ENCODE measurements at regions not wholly inside any gene's neighbourhood (a gene's known extent, or its start where the extent isn't known, plus 50 kb on each side); places are given as distances from the start of the nearest gene placed in this dataset.

DNA sequence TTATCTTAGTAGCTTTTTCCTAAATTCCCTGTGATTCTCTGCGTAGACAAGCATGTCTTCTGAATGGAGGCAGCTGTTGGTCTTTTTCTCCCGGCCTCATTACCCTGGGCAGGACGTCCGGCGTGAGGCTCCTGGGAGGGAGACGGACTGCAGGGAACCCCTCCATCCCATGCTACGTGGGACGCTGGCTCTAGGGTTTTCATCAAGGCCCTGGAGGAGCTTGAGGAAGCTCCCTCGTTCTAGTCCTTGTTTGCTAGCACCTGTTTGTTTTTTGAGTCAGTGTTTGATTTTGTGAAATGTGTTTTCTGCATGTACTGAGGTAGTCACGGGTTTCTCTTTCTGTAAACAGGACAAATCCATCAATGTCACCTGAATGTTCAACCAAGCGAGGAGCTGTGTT is 99.3 kb upstream of the TMEM18 start:
- no peak for TF ChIP-seq CTCF (conservative IDR thresholded peaks at IDR 0.05)
- peak overlapping the region; percentile 51 for H3K27ac ChIP-seq

- TF ChIP-seq CTCF (conservative IDR thresholded peaks at IDR 0.05) = no peak
- H3K27ac ChIP-seq = peak overlapping the region; percentile 51
Measured at GRCh38 chr2:776038-776437, 98.8 kb upstream of the TMEM18 start.

GRCh38 chr2:774436-774835 is 97.2 kb upstream of the TMEM18 start:
- H3K27ac ChIP-seq = no peak overlapping the region
- no peak for TF ChIP-seq CTCF (conservative IDR thresholded peaks at IDR 0.05)

DNA sequence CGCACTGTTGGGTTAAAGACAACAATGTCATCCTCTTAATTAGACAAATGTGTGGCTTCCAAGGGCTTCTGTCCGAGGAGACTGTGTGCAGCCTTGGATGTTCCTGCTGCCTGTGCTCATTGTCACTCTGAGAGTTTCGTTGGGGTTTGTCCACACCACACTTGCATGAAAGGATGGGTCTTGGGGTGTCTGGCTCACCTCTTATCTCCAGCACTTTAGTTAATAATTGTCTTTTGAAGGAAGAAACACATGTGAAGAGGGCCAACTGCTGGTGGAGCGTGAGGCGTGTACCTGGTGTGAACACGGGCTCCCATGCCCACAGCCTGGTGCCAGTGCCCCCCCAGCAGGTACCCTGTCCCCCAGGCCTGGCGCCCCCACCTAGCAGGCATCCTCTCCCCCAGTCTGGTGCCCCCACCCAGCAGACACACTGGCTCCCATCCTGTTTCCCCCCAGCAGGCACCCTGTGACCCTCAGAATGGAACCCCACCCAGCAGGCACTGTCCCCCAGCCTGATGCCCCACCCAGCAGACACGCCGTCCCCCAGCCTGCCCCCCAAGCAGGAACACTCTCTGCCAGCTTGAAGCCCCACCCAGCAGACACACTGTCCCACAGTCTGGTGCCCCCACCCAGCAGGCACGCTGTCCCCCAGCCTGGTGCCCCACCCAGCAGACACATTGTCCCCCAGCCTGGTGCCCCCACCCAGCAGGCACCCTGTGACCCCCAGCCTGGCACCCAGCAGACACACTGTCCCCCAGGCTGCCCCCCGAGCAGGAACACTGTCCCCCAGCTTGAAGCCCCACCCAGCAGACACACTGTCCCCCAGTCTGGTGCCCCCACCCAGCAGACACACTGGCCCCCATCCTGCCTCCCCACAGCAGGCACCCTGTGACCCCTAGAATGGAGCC is 96.3 kb upstream of the TMEM18 start:
- H3K27ac ChIP-seq = no peak overlapping the region
- TF ChIP-seq CTCF (conservative IDR thresholded peaks at IDR 0.05) = no peak

GRCh38 chr2:771538-771937 is 94.3 kb upstream of the TMEM18 start:
- no peak overlapping the region for H3K27ac ChIP-seq
- TF ChIP-seq CTCF (conservative IDR thresholded peaks at IDR 0.05) = no peak

DNA sequence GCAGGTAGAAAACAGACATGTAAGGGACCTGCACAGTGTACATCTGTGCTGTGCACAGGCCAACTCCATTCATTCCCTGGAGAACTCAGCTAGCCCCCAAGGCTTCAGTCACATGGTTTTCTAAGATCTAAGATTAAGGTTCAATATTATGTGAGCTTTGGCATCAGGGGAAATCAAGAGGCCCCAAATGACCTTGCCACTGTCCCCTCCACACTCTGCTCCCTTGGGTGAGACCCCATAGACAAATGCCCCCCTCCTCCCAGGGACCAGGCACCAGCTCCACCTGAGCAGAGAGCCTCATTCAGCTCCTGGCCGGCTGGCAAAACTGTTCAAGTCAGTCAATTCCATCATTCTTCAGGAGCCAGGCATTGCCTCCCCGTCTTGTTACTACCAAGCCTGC is 93.6 kb upstream of the TMEM18 start:
- no peak overlapping the region for H3K27ac ChIP-seq

DNA sequence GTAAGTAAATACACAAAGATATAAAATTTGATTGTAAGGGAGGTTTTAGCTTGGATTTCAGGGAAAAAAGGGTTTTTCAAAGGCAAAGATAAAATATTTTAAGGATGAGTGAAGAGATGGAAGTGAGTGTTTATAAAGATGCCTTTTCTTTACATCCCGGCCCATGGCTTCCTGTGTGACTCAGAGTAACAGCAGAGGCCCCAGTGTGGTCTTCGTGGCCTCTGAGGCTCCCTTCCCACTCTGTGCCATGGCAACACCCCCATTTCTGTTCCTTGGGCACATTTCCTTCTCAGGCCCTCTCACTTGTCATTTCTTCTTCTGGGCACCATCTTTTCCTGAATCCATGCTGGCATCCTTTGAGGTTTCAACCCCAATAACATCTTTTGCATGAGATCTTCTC is 92.6 kb upstream of the TMEM18 start:
- TF ChIP-seq CTCF (conservative IDR thresholded peaks at IDR 0.05) = no peak
- no peak overlapping the region for H3K27ac ChIP-seq

More for the DNA sequence above, 93.6 kb upstream of the TMEM18 start:
- no peak for TF ChIP-seq CTCF (conservative IDR thresholded peaks at IDR 0.05)

Data from VCaP (cell line).